NCI-H187 (cell line): ENCODE measurements at regions not wholly inside any gene's neighbourhood (a gene's known extent, or its start where the extent isn't known, plus 50 kb on each side); places are given as distances from the start of the nearest gene placed in this dataset.

Experiments used
- DNase-seq, 2 experiments: peaks; one replicate each; lab custom pipeline; 2025; lab: John Stamatoyannopoulos, UW

- no peak for DNase-seq
These were observed 60.8 kb upstream of the KCNJ15 start for GRCh38 chr21:38196036-38196435.

DNA sequence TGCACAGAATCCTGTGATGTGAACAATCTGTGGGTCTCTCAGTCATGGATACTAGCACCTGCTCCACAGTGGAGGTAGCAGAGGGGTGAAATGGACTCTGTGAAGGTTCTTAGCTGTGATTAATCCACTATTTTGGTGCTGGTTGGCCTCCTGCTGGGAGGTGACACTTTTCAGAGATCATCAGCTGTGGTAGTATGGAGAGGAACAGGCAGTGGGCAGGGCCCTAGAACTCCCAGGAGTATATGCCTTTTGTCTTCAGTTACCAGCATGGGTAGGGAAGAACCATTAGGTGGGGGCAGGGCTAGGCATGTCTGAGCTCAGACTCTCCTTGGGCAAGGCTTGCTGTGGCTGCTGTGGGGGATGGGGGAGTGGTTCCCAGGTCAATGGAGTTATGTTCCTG lies 54.0 kb upstream of the KCNJ15 start:
- no peak for DNase-seq

GRCh38 chr21:38203229-38203628 lies 53.6 kb upstream of the KCNJ15 start:
- DNase-seq, result no peak

- DNase-seq, result no peak
These were observed 50.9 kb upstream of the KCNJ15 start for GRCh38 chr21:38205940-38206339.

DNA sequence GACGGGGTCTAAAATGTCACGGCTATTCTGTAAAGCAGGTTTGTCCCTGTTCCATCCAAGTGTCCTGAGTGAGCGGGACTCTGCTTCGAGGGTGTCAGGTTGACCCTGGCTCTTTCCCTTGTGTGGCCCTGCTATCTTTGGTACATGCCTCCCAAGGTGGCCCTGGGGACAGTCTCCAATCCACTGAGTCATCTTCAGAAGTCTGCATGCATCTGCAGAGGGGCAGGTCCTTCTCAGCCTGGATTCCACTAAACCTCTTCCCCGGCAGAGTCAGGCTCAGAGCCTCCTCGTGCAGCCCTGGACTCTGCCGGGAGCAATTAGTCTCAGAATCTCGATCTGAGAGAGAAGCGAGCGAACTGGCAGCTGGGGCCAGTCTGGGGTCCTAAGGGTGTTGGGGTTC lies 50.1 kb upstream of the KCNJ15 start:
- DNase-seq, result no peak
